GM23338 (cell line): ENCODE measurements at regions not wholly inside any gene's neighbourhood (a gene's known extent, or its start where the extent isn't known, plus 50 kb on each side); places are given as distances from the start of the nearest gene placed in this dataset.

Experiments used
- ATAC-seq: fragments of 200-7000 bp; cut with Tn5 transposase; 3 replicates; pipeline ENCODE4 v1.9.1; 2020
- DNase-seq: peaks from one replicate; pipeline ENCODE4 v3.0.0-alpha.2; 2015; ENCODE audit warnings: low spot score
- H2AFZ ChIP-seq: fragments of 200-600 bp; sonication (generic); 2 replicates; pipeline ENCODE4 v1.8.0; 2016; ENCODE audit warnings: antibody characterized with exemption, mild to moderate bottlenecking, moderate library complexity
- H3F3A ChIP-seq: fragments of 200-600 bp; sonication (generic); replicated peaks from 2 replicates; pipeline ENCODE4 v1.8.0; 2017; ENCODE audit warnings: antibody characterized with exemption, mixed run types, low read depth
- H3K27ac ChIP-seq: fragments of 200-600 bp; sonication (generic); 2 replicates; pipeline ENCODE4 v1.6.1; 2016; ENCODE audit warnings: low read depth
- H3K27me3 ChIP-seq: fragments of 200-600 bp; sonication (generic); 2 replicates; pipeline ENCODE4 v1.8.0; 2016; ENCODE audit warnings: mild to moderate bottlenecking, mixed run types, moderate library complexity; ENCODE audit not compliant: insufficient read depth
- H3K36me3 ChIP-seq: fragments of 200-600 bp; sonication (generic); 2 replicates; pipeline ENCODE4 v1.8.0; 2016; ENCODE audit warnings: mild to moderate bottlenecking; ENCODE audit not compliant: insufficient read depth
- H3K4me1 ChIP-seq: fragments of 200-600 bp; sonication (generic); 2 replicates; pipeline ENCODE4 v1.8.0; 2016; ENCODE audit warnings: mild to moderate bottlenecking, moderate library complexity; ENCODE audit not compliant: insufficient read depth
- H3K4me2 ChIP-seq: fragments of 200-600 bp; sonication (generic); 2 replicates; pipeline ENCODE4 v1.7.1; 2017; ENCODE audit warnings: mixed run types
- H3K4me3 ChIP-seq: fragments of 200-600 bp; sonication (generic); 2 replicates; pipeline ENCODE4 v1.6.1; 2016; ENCODE audit warnings: mixed run types
- H3K79me2 ChIP-seq: fragments of 200-600 bp; sonication (generic); replicated peaks from 2 replicates; pipeline ENCODE4 v1.8.0; 2017; ENCODE audit warnings: mild to moderate bottlenecking; ENCODE audit not compliant: insufficient read depth
- H3K9me2 ChIP-seq: fragments of 200-600 bp; sonication (generic); 2 replicates; pipeline ENCODE4 v1.8.0; 2017; ENCODE audit not compliant: insufficient read depth
- H4K20me1 ChIP-seq: fragments of 200-600 bp; sonication (generic); replicated peaks from 2 replicates; pipeline ENCODE4 v1.8.0; 2017; ENCODE audit warnings: mild to moderate bottlenecking; ENCODE audit not compliant: insufficient read depth
- H3K27ac Mint-ChIP-seq: 2 replicates; pipeline ENCODE4 v1.8.0; 2020; ENCODE audit warnings: inconsistent platforms, mild to moderate bottlenecking, moderate library complexity, mixed read lengths
- H3K27me3 Mint-ChIP-seq: 3 replicates; pipeline ENCODE4 v1.8.0; 2022; ENCODE audit warnings: low read depth, mild to moderate bottlenecking, moderate library complexity, mixed read lengths, inconsistent platforms; ENCODE audit not compliant: insufficient read depth, poor library complexity
- H3K36me3 Mint-ChIP-seq: 3 replicates; pipeline ENCODE4 v1.8.0; 2021; ENCODE audit warnings: low read depth, mild to moderate bottlenecking, inconsistent platforms, moderate library complexity, mixed read lengths
- H3K4me1 Mint-ChIP-seq: 3 replicates; pipeline ENCODE4 v1.8.0; 2020; ENCODE audit warnings: mild to moderate bottlenecking, inconsistent platforms, mixed read lengths
- H3K4me3 Mint-ChIP-seq: 3 replicates; pipeline ENCODE4 v1.8.0; 2021; ENCODE audit warnings: moderate library complexity, mild to moderate bottlenecking, inconsistent platforms, mixed read lengths
- H3K9me3 Mint-ChIP-seq: 3 replicates; pipeline ENCODE4 v1.8.0; 2020; ENCODE audit warnings: moderate library complexity, mild to moderate bottlenecking, inconsistent platforms, mixed read lengths
- CREB1 ChIP-seq: fragments of 250-450 bp; sonication (Bioruptor Pico); IDR thresholded peaks from 2 replicates; pipeline ENCODE4 v1.5.0; 2020; ENCODE audit warnings: low read depth, mild to moderate bottlenecking, moderate library complexity
- EZH2 ChIP-seq: fragments of 200-600 bp; sonication (generic); IDR thresholded peaks from one replicate; pipeline ENCODE4 v1.8.0; 2017; ENCODE audit warnings: antibody characterized with exemption, mild to moderate bottlenecking, low read depth; ENCODE audit not compliant: unreplicated experiment
- EZH2phosphoT487 ChIP-seq: fragments of 200-600 bp; sonication (generic); IDR thresholded peaks from one replicate; pipeline ENCODE4 v1.8.1; 2018; ENCODE audit warnings: antibody characterized with exemption; ENCODE audit not compliant: unreplicated experiment
- NANOG ChIP-seq: IDR thresholded peaks from 2 replicates; pipeline ENCODE4 v1.6.1; 2016; ENCODE audit warnings: antibody characterized with exemption, borderline replicate concordance
- ZNF114 ChIP-seq: fragments of 250-450 bp; sonication (Bioruptor Pico); IDR thresholded peaks from 2 replicates; pipeline ENCODE4 v1.5.0; 2020; ENCODE audit warnings: mild to moderate bottlenecking, moderate library complexity
- TF ChIP-seq, protein P1 (sequence below): IDR thresholded peaks from 2 replicates; pipeline ENCODE4 v1.6.1; 2016; ENCODE audit warnings: antibody characterized with exemption
- TF ChIP-seq, protein P2 (sequence below): fragments of 250-450 bp; sonication (Bioruptor Pico); IDR thresholded peaks from 2 replicates; pipeline ENCODE4 v1.5.0; 2020; ENCODE audit warnings: mild to moderate bottlenecking, moderate library complexity

DNA sequence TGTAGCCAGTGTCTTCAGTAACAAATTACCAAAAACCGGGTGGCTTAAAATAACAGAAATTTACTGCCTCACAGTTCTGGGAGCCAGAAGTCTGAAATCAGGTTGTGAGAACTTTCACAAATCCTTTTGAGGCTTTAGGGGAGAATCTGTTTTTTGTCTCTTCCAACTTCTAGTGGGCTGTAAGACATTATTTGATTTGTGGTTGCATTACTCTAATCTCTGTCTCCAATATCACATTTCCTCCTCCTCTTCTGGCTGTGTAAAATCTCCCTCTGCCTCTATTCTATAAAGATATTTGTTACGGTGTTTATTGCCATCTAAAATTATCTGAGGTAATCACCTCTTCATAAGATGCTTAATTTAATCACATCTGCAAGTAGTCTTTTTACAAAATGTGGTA lies 1039.6 kb upstream of the LRRN3 start:
- H3K36me3 ChIP-seq: no peaks in the 10 kb centered on the region
- ATAC-seq: no peak
- Mint-ChIP-seq H3K4me1 (peaks cover 6% of the 10 kb centered on the region; the same call in 1 of the 3 replicates), H3K27me3 (no peaks in the 10 kb centered on the region), H3K9me3 (no peaks in the 10 kb centered on the region), H3K27ac (peak overlapping the region; percentile 54; the same call in 1 of the 2 replicates), H3K36me3 (no peaks in the 10 kb centered on the region), H3K4me3 (no peak overlapping the region)
- H3K79me2 ChIP-seq: no peaks in the 10 kb centered on the region
- H3K27me3 ChIP-seq: no peaks in the 10 kb centered on the region
- H3K4me3 ChIP-seq: no peak overlapping the region
- H3K4me1 ChIP-seq: no peaks in the 10 kb centered on the region
- H3F3A ChIP-seq: no peaks in the 10 kb centered on the region
- no peak for DNase-seq
- no peak for TF ChIP-seq CREB1 (CRISPR knock-in tag)
- TF ChIP-seq ZNF114 (CRISPR knock-in tag): no peak
- TF ChIP-seq, protein P1, sequence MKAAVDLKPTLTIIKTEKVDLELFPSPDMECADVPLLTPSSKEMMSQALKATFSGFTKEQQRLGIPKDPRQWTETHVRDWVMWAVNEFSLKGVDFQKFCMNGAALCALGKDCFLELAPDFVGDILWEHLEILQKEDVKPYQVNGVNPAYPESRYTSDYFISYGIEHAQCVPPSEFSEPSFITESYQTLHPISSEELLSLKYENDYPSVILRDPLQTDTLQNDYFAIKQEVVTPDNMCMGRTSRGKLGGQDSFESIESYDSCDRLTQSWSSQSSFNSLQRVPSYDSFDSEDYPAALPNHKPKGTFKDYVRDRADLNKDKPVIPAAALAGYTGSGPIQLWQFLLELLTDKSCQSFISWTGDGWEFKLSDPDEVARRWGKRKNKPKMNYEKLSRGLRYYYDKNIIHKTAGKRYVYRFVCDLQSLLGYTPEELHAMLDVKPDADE: no peak
- TF ChIP-seq NANOG: no peak
- no peak for TF ChIP-seq EZH2
- H4K20me1 ChIP-seq: no peaks in the 10 kb centered on the region
- H3K27ac ChIP-seq: no peak overlapping the region
- H2AFZ ChIP-seq: peak overlapping the region; percentile 47; the same call in 1 of the 2 replicates
- H3K4me2 ChIP-seq: no peak overlapping the region
- H3K9me2 ChIP-seq: peaks cover 9% of the 10 kb centered on the region; the same call in 1 of the 2 replicates

- H4K20me1 ChIP-seq: no peaks in the 10 kb centered on the region
- no peak for DNase-seq
- no peak overlapping the region for H3K4me3 Mint-ChIP-seq
- no peaks in the 10 kb centered on the region for H3K9me3 Mint-ChIP-seq
- no peaks in the 10 kb centered on the region for H3K36me3 ChIP-seq
- no peaks in the 10 kb centered on the region for H3F3A ChIP-seq
- no peaks in the 10 kb centered on the region for H3K27me3 Mint-ChIP-seq
- ATAC-seq: no peak
- no peaks in the 10 kb centered on the region for H3K9me2 ChIP-seq
- no peaks in the 10 kb centered on the region for H3K36me3 Mint-ChIP-seq
- H3K27ac Mint-ChIP-seq: no peak overlapping the region
- no peak overlapping the region for H3K4me3 ChIP-seq
- H2AFZ ChIP-seq: no peak overlapping the region
- no peaks in the 10 kb centered on the region for H3K79me2 ChIP-seq
- H3K27ac ChIP-seq: no peak overlapping the region
- H3K27me3 ChIP-seq: no peaks in the 10 kb centered on the region
- H3K4me2 ChIP-seq: no peak overlapping the region
- no peaks in the 10 kb centered on the region for H3K4me1 ChIP-seq
- H3K4me1 Mint-ChIP-seq: peaks cover 3% of the 10 kb centered on the region; the same call in 1 of the 3 replicates
- TF ChIP-seq CREB1 (CRISPR knock-in tag): no peak
- TF ChIP-seq, protein P2, sequence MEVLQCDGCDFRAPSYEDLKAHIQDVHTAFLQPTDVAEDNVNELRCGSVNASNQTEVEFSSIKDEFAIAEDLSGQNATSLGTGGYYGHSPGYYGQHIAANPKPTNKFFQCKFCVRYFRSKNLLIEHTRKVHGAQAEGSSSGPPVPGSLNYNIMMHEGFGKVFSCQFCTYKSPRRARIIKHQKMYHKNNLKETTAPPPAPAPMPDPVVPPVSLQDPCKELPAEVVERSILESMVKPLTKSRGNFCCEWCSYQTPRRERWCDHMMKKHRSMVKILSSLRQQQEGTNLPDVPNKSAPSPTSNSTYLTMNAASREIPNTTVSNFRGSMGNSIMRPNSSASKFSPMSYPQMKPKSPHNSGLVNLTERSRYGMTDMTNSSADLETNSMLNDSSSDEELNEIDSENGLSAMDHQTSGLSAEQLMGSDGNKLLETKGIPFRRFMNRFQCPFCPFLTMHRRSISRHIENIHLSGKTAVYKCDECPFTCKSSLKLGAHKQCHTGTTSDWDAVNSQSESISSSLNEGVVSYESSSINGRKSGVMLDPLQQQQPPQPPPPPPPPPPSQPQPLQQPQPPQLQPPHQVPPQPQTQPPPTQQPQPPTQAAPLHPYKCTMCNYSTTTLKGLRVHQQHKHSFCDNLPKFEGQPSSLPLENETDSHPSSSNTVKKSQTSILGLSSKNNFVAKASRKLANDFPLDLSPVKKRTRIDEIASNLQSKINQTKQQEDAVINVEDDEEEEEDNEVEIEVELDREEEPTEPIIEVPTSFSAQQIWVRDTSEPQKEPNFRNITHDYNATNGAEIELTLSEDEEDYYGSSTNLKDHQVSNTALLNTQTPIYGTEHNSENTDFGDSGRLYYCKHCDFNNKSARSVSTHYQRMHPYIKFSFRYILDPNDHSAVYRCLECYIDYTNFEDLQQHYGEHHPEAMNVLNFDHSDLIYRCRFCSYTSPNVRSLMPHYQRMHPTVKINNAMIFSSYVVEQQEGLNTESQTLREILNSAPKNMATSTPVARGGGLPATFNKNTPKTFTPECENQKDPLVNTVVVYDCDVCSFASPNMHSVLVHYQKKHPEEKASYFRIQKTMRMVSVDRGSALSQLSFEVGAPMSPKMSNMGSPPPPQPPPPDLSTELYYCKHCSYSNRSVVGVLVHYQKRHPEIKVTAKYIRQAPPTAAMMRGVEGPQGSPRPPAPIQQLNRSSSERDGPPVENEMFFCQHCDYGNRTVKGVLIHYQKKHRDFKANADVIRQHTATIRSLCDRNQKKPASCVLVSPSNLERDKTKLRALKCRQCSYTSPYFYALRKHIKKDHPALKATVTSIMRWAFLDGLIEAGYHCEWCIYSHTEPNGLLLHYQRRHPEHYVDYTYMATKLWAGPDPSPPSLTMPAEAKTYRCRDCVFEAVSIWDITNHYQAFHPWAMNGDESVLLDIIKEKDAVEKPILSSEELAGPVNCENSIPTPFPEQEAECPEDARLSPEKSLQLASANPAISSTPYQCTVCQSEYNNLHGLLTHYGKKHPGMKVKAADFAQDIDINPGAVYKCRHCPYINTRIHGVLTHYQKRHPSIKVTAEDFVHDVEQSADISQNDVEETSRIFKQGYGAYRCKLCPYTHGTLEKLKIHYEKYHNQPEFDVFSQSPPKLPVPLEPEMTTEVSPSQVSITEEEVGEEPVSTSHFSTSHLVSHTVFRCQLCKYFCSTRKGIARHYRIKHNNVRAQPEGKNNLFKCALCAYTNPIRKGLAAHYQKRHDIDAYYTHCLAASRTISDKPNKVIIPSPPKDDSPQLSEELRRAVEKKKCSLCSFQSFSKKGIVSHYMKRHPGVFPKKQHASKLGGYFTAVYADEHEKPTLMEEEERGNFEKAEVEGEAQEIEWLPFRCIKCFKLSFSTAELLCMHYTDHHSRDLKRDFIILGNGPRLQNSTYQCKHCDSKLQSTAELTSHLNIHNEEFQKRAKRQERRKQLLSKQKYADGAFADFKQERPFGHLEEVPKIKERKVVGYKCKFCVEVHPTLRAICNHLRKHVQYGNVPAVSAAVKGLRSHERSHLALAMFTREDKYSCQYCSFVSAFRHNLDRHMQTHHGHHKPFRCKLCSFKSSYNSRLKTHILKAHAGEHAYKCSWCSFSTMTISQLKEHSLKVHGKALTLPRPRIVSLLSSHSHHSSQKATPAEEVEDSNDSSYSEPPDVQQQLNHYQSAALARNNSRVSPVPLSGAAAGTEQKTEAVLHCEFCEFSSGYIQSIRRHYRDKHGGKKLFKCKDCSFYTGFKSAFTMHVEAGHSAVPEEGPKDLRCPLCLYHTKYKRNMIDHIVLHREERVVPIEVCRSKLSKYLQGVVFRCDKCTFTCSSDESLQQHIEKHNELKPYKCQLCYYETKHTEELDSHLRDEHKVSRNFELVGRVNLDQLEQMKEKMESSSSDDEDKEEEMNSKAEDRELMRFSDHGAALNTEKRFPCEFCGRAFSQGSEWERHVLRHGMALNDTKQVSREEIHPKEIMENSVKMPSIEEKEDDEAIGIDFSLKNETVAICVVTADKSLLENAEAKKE: no peak
- TF ChIP-seq EZH2phosphoT487: no peak
- TF ChIP-seq, protein P1: no peak
These were observed 1034.6 kb upstream of the LRRN3 start for GRCh38 chr7:110056331-110056730.
